AG04449 (cell line): ENCODE measurements at regions not wholly inside any gene's neighbourhood (a gene's known extent, or its start where the extent isn't known, plus 50 kb on each side); places are given as distances from the start of the nearest gene placed in this dataset.

Experiments
- CTCF ChIA-PET: fragments of 350-600 bp; formaldehyde crosslinking; extraction: SDS; loops from one replicate; lab custom pipeline; 2021; ENCODE audit warnings: antibody characterized with exemption; lab: Yijun Ruan, JAX
- POLR2A ChIA-PET: fragments of 400-600, 350-600 bp; formaldehyde crosslinking; extraction: SDS; loops from one replicate; lab custom pipeline; 2020; ENCODE audit warnings: antibody characterized with exemption, inconsistent platforms; lab: Yijun Ruan, JAX
- DNase-seq: peaks from one replicate; pipeline ENCODE4 v3.0.0-alpha.2; 2010; ENCODE audit warnings: low read depth, low spot score
- H3K4me3 ChIP-seq: 2 replicates; pipeline ENCODE4 v1.5.1; 2011; ENCODE audit warnings: low read depth, mild to moderate bottlenecking, control low read depth, low read length
- TF ChIP-seq, protein P1 (sequence below): IDR thresholded peaks from one replicate; pipeline ENCODE4 v1.5.1; 2011; ENCODE audit warnings: mild to moderate bottlenecking, moderate library complexity, low read length, control low read depth, inconsistent platforms; ENCODE audit not compliant: insufficient read depth; ENCODE audit errors: missing control alignments

DNA sequence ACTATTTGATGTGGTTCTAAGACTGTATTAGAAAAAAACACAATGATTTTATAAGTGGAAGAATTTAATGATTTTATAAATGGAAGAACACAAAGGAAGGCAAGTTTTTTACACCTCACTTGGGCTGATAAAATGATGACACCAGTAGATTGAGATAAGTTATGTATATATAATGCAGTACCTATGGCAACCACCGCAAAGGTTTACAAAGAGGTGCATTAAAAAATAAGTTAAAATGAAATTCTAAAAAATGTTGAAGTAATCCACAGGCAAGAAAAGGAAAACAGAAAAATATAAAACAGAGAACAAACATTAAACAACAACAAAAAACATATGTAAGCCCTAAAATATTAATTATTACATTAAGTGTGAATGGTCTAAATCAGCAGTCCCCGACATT, 490.9 kb upstream of the AADAT start:
- CTCF ChIA-PET: no interaction called here
- H3K4me3 ChIP-seq: no peak overlapping the region
- TF ChIP-seq, protein P1, sequence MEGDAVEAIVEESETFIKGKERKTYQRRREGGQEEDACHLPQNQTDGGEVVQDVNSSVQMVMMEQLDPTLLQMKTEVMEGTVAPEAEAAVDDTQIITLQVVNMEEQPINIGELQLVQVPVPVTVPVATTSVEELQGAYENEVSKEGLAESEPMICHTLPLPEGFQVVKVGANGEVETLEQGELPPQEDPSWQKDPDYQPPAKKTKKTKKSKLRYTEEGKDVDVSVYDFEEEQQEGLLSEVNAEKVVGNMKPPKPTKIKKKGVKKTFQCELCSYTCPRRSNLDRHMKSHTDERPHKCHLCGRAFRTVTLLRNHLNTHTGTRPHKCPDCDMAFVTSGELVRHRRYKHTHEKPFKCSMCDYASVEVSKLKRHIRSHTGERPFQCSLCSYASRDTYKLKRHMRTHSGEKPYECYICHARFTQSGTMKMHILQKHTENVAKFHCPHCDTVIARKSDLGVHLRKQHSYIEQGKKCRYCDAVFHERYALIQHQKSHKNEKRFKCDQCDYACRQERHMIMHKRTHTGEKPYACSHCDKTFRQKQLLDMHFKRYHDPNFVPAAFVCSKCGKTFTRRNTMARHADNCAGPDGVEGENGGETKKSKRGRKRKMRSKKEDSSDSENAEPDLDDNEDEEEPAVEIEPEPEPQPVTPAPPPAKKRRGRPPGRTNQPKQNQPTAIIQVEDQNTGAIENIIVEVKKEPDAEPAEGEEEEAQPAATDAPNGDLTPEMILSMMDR: no peak
- POLR2A ChIA-PET: no interaction called here
- no peak for DNase-seq

DNA sequence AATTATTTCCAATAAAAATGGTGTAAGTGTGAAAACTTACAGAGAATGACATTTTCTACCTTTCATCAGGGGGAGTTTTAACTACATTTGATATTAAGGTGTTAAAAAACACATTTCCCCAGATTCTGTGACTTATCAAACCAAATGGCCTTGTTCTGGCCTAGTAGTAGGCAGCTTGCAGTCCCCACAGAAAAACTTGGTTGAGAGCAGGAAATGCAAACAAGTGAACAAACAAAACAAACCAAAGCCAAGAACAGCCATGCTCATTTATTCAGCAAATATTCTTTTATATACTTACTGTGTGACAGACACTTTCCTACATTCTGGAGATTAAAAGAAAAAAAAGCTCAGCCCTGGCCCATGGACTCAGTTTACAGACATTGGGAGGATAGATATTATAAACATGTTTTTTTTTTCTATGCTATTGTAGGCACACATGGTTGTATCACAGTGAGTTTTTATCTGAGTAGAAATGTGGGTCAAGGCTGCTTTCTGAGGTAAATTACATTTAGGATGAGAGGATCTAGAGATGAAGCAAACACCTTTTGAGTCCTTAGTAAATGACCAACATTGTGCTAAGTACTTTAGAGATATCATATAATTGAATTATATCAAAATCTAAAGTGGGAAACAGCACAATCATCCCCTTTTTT, 449.2 kb upstream of the AADAT start:
- H3K4me3 ChIP-seq: no peak overlapping the region
- CTCF ChIA-PET: no interaction called here
- POLR2A ChIA-PET: no interaction called here
- TF ChIP-seq, protein P1: no peak
- DNase-seq: no peak

DNA sequence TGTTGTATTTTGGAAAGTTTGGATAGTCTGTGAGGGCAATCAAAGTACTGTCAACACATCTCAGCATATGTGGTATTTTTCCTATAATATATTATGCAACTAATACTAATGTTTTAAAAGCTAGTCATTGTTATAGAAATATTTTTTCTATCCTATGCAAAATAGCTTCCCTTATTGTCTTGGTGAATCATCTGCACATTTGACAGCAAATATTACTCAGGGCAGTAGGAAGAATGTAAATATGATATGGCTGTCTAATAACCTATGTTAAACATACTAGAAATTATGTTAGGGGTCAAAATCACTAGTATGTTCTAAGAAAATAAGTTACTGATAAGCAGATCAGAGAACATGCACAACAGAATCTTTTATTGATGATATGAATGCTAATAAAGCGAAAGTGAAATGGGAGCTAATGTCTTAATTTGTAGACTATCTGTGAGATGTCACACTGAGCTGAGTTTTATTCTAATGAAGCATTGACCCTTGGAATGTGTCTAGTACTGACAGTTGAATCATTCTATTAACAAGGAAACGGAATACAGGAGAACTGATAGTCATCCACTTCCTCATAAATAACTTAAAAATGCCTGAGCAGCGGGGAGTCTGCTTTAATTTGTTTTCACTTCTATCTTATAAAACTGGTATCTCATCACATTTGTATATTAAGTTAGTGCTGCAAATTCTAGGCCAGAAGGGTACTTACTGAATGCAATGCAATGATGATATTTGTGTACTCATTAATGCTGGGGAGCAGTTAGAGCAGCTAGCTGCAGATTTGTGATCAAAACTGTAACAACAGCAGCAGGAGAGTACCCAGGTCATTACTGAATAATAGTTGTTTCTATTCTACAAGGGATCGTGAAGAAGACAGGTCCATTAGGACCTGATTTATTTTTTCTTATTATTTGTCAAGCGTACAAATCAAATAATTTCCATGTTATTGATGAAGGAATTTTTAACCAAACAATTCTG, 440.3 kb upstream of the AADAT start:
- ChIA-PET CTCF (interaction anchor here (1.5 kb wide), 1 partner anchor 32 kb away, joined by 4 read pairs; no protein-coding TSS in a partner anchor), POLR2A (no interaction called here)
- no peak overlapping the region for H3K4me3 ChIP-seq
- TF ChIP-seq, protein P1: no peak
- DNase-seq: no peak

- ChIA-PET CTCF (no interaction called here), POLR2A (no interaction called here)
- TF ChIP-seq, protein P1: no peak
- no peak overlapping the region for H3K4me3 ChIP-seq
- no peak for DNase-seq
These were observed 436.7 kb upstream of the AADAT start for GRCh38 chr4:170526471-170526870.

GRCh38 chr4:170522427-170522970, 432.7 kb upstream of the AADAT start:
- POLR2A ChIA-PET: no interaction called here
- CTCF ChIA-PET: no interaction called here
- no peak for DNase-seq
- no peak overlapping the region for H3K4me3 ChIP-seq
- TF ChIP-seq, protein P1: no peak

DNA sequence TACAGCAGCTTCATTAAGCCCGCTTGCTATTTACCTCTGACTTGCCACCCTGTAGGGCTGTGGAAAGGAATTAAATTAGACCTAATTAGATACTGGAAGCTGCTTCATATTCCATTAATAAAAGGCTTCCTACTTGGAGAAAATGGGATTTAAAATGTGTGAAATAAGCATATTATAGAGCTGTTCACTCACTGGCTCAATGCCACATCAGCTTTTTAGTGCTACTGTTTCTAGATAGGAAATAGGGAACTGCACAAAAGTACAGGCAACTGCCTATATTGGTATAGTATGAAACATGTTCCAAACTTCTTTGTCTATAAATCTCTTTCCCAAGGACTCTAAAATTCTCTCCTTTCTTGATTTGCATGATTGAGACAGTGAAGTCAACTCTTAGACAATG, 407.9 kb upstream of the AADAT start:
- CTCF ChIA-PET: interaction anchor here (1.4 kb wide), 1 partner anchor 32 kb away, joined by 4 read pairs; no protein-coding TSS in a partner anchor
- DNase-seq: no peak

More for the DNA sequence above, 407.9 kb upstream of the AADAT start:
- TF ChIP-seq, protein P1: no peak
- POLR2A ChIA-PET: no interaction called here
- H3K4me3 ChIP-seq: no peak overlapping the region
